ENCODE measurements at regions not wholly inside any gene's neighbourhood (a gene's known extent, or its start where the extent isn't known, plus 50 kb on each side); places are given as distances from the start of the nearest gene placed in this dataset.

GRCh38 chr3:147809206-147809605 lies 400.0 kb downstream of the ZIC1 start:
- no peak for TF ChIP-seq CTCF (IDR thresholded peaks at IDR 0.05)
- no peak for TF ChIP-seq POLR2A (IDR thresholded peaks at IDR 0.05)
